Fibroblast of mammary gland (primary cell): ENCODE measurements at regions not wholly inside any gene's neighbourhood (a gene's known extent, or its start where the extent isn't known, plus 50 kb on each side); places are given as distances from the start of the nearest gene placed in this dataset.

ENCODE experiments used
- DNase-seq: peaks from one replicate; pipeline ENCODE4 v3.0.0-alpha.2; 2010; ENCODE audit warnings: low read depth
- H3K4me3 ChIP-seq: 2 replicates; pipeline ENCODE4 v1.5.1; 2011; ENCODE audit warnings: low read depth, mild to moderate bottlenecking, low read length, moderate library complexity; ENCODE audit not compliant: control insufficient read depth
- CTCF ChIP-seq: conservative IDR thresholded peaks from 2 replicates; pipeline ENCODE4 v1.5.1; 2011; ENCODE audit warnings: low read depth, low read length, inconsistent platforms; ENCODE audit not compliant: control insufficient read depth, insufficient read depth

- no peak overlapping the region for H3K4me3 ChIP-seq
- TF ChIP-seq CTCF, result no peak
- no peak for DNase-seq
These were observed 474.3 kb downstream of the RSL24D1 start for GRCh38 chr15:54722342-54722986.

- DNase-seq, result no peak
- no peak for TF ChIP-seq CTCF
- no peak overlapping the region for H3K4me3 ChIP-seq
These were observed 477.4 kb downstream of the RSL24D1 start for GRCh38 chr15:54719325-54719724.

DNA sequence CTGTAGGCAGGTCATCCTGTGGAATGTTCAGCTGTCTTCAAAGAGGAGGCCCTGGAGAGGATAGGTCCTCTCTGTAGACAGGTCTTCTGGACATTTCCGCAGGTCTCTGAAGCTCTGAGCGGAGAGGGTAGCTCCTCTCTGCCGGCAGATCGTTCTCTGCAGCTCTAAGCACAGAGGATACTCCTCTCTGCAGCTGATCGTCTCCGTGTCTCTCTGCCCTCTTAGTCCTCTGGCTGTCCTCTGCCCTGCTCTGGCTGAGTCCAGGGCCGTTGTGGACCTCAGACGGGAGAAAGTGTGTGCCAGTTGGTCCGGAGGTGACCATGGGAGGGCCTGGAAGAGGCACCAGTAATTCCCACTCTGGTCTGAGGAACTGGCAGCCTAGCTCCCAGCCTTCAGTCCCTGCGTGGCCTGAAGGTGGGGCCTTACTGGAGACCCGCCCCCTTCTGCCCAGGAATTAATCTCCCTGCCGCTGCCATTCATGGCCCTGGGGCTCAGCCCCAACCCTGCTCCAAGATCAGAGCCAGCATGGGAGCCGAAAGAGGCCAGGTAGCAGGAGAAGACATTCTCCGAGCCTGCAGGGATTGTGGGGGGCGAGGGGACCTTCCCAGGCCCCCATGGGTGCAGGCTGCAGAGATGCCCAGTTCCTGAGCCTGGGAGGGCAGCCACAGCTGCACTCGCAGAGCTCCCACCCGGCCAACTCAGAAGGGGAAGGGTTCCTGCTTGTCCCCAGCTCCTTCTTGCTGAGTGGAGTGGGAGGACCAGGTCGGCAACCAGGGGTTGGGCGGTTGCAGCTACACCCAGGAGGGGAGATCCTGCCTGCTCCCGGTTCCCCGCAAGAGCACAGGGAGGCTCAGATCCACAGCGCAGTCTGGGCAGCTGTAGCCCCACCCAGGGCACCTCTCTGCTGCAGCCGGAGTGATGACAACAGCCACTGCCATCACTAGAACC is 488.7 kb downstream of the RSL24D1 start:
- H3K4me3 ChIP-seq, result no peak overlapping the region
- no peak for TF ChIP-seq CTCF
- DNase-seq, result no peak

DNA sequence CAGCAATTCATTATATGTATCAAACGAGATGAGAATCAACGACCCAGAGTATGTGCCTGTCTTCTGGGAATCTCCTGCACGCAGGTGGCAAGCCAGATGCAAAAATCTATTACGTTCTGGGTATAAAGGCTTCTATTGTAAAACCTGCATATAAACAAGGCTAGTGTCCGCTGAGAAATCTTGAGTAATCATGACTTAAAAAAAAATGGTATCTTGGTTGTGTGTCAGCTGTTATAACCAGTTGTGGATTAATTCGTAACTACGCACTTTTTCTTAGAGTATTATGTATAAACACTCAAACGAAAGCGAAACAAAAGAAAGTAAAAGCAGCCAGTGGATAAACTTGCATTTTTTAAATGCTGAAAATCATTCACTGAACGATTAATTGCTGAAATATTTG is 509.1 kb downstream of the RSL24D1 start:
- DNase-seq, result no peak
- no peak for TF ChIP-seq CTCF
- H3K4me3 ChIP-seq, result no peak overlapping the region
